GM18858 (cell line): ENCODE measurements at regions not wholly inside any gene's neighbourhood (a gene's known extent, or its start where the extent isn't known, plus 50 kb on each side); places are given as distances from the start of the nearest gene placed in this dataset.
"Not testable (repeated sequence)": the region's sequence is repeated elsewhere in the genome, so short reads cannot be mapped to it uniquely, and the experiment has no call there.

Source experiments
- ATAC-seq: cut with Tn5 transposase; IDR thresholded peaks from one replicate; pipeline ENCODE4 v1.9.1; 2021; ENCODE audit not compliant: unreplicated experiment

GRCh38 chr10:80945264-80945880 is 407.7 kb downstream of the SH2D4B start:
- ATAC-seq, result peak; percentile 77

- no peak for ATAC-seq
These were observed 408.4 kb downstream of the SH2D4B start for GRCh38 chr10:80946073-80946472.

- ATAC-seq, result no peak
These were observed 409.4 kb downstream of the SH2D4B start for GRCh38 chr10:80946957-80947726.

- no peak for ATAC-seq
These were observed 412.1 kb downstream of the SH2D4B start for GRCh38 chr10:80949785-80950184.

GRCh38 chr10:80952436-80952835 is 414.7 kb downstream of the SH2D4B start:
- no peak for ATAC-seq

- no peak for ATAC-seq
These were observed 419.5 kb downstream of the SH2D4B start for GRCh38 chr10:80957161-80957560.

GRCh38 chr10:80964179-80964578 is 426.5 kb downstream of the SH2D4B start:
- no peak for ATAC-seq

GRCh38 chr10:80964955-80965614 is 427.4 kb downstream of the SH2D4B start:
- ATAC-seq, result peak; percentile 81

GRCh38 chr10:80966326-80966986 is 428.8 kb downstream of the SH2D4B start:
- ATAC-seq, result no peak

GRCh38 chr10:80967357-80967756 is 429.7 kb downstream of the SH2D4B start:
- ATAC-seq, result not testable (repeated sequence)

GRCh38 chr10:80968903-80969302 is 431.2 kb downstream of the SH2D4B start:
- no peak for ATAC-seq

GRCh38 chr10:80971461-80971860 is 433.8 kb downstream of the SH2D4B start:
- no peak for ATAC-seq

- ATAC-seq, result no peak
These were observed 439.0 kb downstream of the SH2D4B start for GRCh38 chr10:80976658-80977057.

GRCh38 chr10:80985102-80985501 is 447.4 kb downstream of the SH2D4B start:
- no peak for ATAC-seq

GRCh38 chr10:80986596-80986995 is 448.9 kb downstream of the SH2D4B start:
- ATAC-seq, result no peak

- peak; percentile 48 for ATAC-seq
These were observed 451.1 kb downstream of the SH2D4B start for GRCh38 chr10:80988755-80989154.

- ATAC-seq, result no peak
These were observed 459.0 kb downstream of the SH2D4B start for GRCh38 chr10:80996615-80997193.

- ATAC-seq, result no peak
These were observed 463.1 kb downstream of the SH2D4B start for GRCh38 chr10:81000781-81001180.

GRCh38 chr10:81002382-81002781 is 464.7 kb downstream of the SH2D4B start:
- no peak for ATAC-seq

- no peak for ATAC-seq
These were observed 470.2 kb downstream of the SH2D4B start for GRCh38 chr10:81007872-81008271.

- ATAC-seq, result no peak
These were observed 471.0 kb downstream of the SH2D4B start for GRCh38 chr10:81008726-81009125.
